K562 (cell line): ENCODE measurements at regions not wholly inside any gene's neighbourhood (a gene's known extent, or its start where the extent isn't known, plus 50 kb on each side); places are given as distances from the start of the nearest gene placed in this dataset.

Source experiments
- ATAC-seq: fragments of 200-7000 bp; cut with Tn5 transposase; 3 replicates; pipeline ENCODE4 v1.9.1; 2020; ENCODE audit warnings: moderate library complexity
- BruUV-seq: library from RNA; stranded (reverse); fragments of 400-500 nt; replicated peaks from 2 replicates; lab custom pipeline; 2021; lab: Mats Ljungman, UMichigan
- CTCF ChIA-PET: fragments of 300-600 bp; formaldehyde crosslinking; extraction: SDS; loops from one replicate; lab custom pipeline; 2021; ENCODE audit warnings: low intra/inter-chr PET ratio; lab: Yijun Ruan, JAX
- POLR2A ChIA-PET: fragments of 300-600, 350-650 bp; sonication (Branson Sonifier 250); formaldehyde crosslinking; extraction: SDS; loops from one replicate; lab custom pipeline; 2021; ENCODE audit warnings: antibody characterized with exemption, inconsistent platforms; lab: Yijun Ruan, JAX
- DNase-seq, 4 experiments: peaks; one replicate each; pipeline versions ENCODE4 v3.0.0 to v3.0.0-alpha.2; 2011 to 2018; ENCODE audit warnings: low spot score in 3 of 4, mixed read lengths in 3 of 4; ENCODE audit errors: extremely low read depth in 1 of 4
- FAIRE-seq: peaks from 2 replicates; lab custom pipeline; 2011; peaks lifted over from hg19 to GRCh38; lab: Jason Lieb, UNC
- H2AFZ ChIP-seq: 2 replicates; pipeline ENCODE4 v1.6.0; 2011; ENCODE audit warnings: low read depth, low read length, control low read depth, inconsistent platforms
- H3K27ac ChIP-seq: fragments of 200-600 bp; 3 replicates; pipeline ENCODE4 v1.8.0; 2011; ENCODE audit warnings: low read depth, mild to moderate bottlenecking, control low read depth, inconsistent platforms, low read length, moderate library complexity, mixed read lengths; ENCODE audit errors: extremely low read depth
- H3K27me3 ChIP-seq, 2 experiments: fragments of 300-600 bp in 1 of 2; 2 replicates in 1 of 2; 3 replicates in 1 of 2; pipeline versions ENCODE4 v1.6.0 to v1.8.0; 2011; ENCODE audit warnings: inconsistent platforms in 2 of 2, low read length in 2 of 2, mild to moderate bottlenecking in 1 of 2, mixed read lengths in 1 of 2, moderate library complexity in 1 of 2; ENCODE audit not compliant: control insufficient read depth in 2 of 2, insufficient read depth in 2 of 2
- H3K36me3 ChIP-seq: fragments of 300-600 bp; 3 replicates; pipeline ENCODE4 v1.8.0; 2011; ENCODE audit warnings: mild to moderate bottlenecking, low read length, inconsistent platforms; ENCODE audit not compliant: control insufficient read depth, insufficient read depth
- H3K4me1 ChIP-seq, 2 experiments: fragments of 200-600 bp in 1 of 2; replicated peaks in 1 of 2; 2 replicates in 1 of 2; 3 replicates in 1 of 2; pipeline versions ENCODE4 v1.5.1 to v1.8.0; 2011; ENCODE audit warnings: inconsistent platforms in 2 of 2, low read length in 2 of 2, mild to moderate bottlenecking in 1 of 2, mixed read lengths in 1 of 2, moderate library complexity in 1 of 2; ENCODE audit not compliant: control insufficient read depth in 2 of 2, insufficient read depth in 2 of 2
- H3K4me2 ChIP-seq: 2 replicates; pipeline ENCODE4 v1.6.1; 2011; ENCODE audit warnings: low read length, control low read depth, inconsistent platforms, mixed read lengths; ENCODE audit not compliant: insufficient read depth
- H3K4me3 ChIP-seq: fragments of 200-600 bp; sonication (generic), shearing (Covaris generic); 2 replicates; pipeline ENCODE4 v1.5.1; 2016; ENCODE audit warnings: control low read depth, inconsistent platforms
- H3K79me2 ChIP-seq: fragments of 200-600 bp; 3 replicates; pipeline ENCODE4 v1.8.0; 2011; ENCODE audit warnings: low read length, inconsistent platforms; ENCODE audit not compliant: control insufficient read depth, insufficient read depth
- H3K9ac ChIP-seq, 2 experiments: 2 replicates each; pipeline versions ENCODE4 v1.6.0 to v1.6.1; 2011; ENCODE audit warnings: low read depth in 2 of 2, low read length in 2 of 2, control low read depth in 1 of 2, inconsistent platforms in 1 of 2, mild to moderate bottlenecking in 1 of 2, mixed read lengths in 1 of 2; ENCODE audit not compliant: insufficient read depth in 1 of 2
- H3K9me1 ChIP-seq: one replicate; pipeline ENCODE4 v1.6.0; 2011; ENCODE audit warnings: inconsistent platforms, mild to moderate bottlenecking, low read length, moderate library complexity; ENCODE audit not compliant: control insufficient read depth, insufficient read depth
- H3K9me3 ChIP-seq: replicated peaks from 2 replicates; pipeline ENCODE4 v1.5.1; 2011; ENCODE audit warnings: low read depth, low read length, inconsistent platforms; ENCODE audit not compliant: control insufficient read depth, insufficient read depth
- H4K20me1 ChIP-seq: replicated peaks from 2 replicates; pipeline ENCODE4 v1.6.1; 2011; ENCODE audit warnings: low read length, inconsistent platforms, mixed read lengths; ENCODE audit not compliant: control insufficient read depth, insufficient read depth
- C11orf30 ChIP-seq: fragments of 450-650 bp; IDR thresholded peaks from 2 replicates; pipeline ENCODE4 v1.6.1; 2016; ENCODE audit warnings: low read depth, mild to moderate bottlenecking
- ELF4 ChIP-seq: fragments of 450-650 bp; formaldehyde crosslinking; IDR thresholded peaks from 2 replicates; pipeline ENCODE4 v1.4.0; 2022; ENCODE audit warnings: missing genetic modification characterization
- FOXK2 ChIP-seq, 2 experiments: fragments of 450-650 bp; IDR thresholded peaks in 1 of 2; conservative IDR thresholded peaks in 1 of 2; 2 replicates each; pipeline ENCODE4 v1.6.1; 2016; ENCODE audit warnings: low read depth in 2 of 2, mild to moderate bottlenecking in 1 of 2
- GTF2B ChIP-seq: IDR thresholded peaks from 2 replicates; pipeline ENCODE4 v1.6.1; 2011; ENCODE audit not compliant: insufficient read length; ENCODE audit errors: extremely low read depth
- HNRNPH1 ChIP-seq: fragments of 200-400 bp; formaldehyde crosslinking; optimal IDR thresholded peaks from 2 replicates; pipeline ENCODE3; 2017; ENCODE audit warnings: low read depth, mild to moderate bottlenecking, low read length, moderate library complexity
- MAZ ChIP-seq, 2 experiments: fragments of 450-650 bp in 1 of 2; sonication (generic) in 1 of 2; formaldehyde crosslinking; IDR thresholded peaks in 1 of 2; conservative IDR thresholded peaks in 1 of 2; 2 replicates each; pipeline versions ENCODE4 v1.4.0 to v1.5.0; 2020; ENCODE audit warnings: mild to moderate bottlenecking in 1 of 2, missing genetic modification reagents in 1 of 2
- MXI1 ChIP-seq: IDR thresholded peaks from 2 replicates; pipeline ENCODE4 v1.6.1; 2011; ENCODE audit warnings: low read depth, mild to moderate bottlenecking, improper control_type of control experiment, low read length
- NFIX ChIP-seq: fragments of 250-450 bp; sonication (Bioruptor Pico); IDR thresholded peaks from 2 replicates; pipeline ENCODE4 v1.4.0; 2020; ENCODE audit warnings: low read depth, mild to moderate bottlenecking, moderate library complexity
- PPARD ChIP-seq: fragments of 250-450 bp; sonication (Bioruptor Pico); IDR thresholded peaks from 2 replicates; pipeline ENCODE4 v1.8.0; 2022; ENCODE audit warnings: inconsistent platforms, mild to moderate bottlenecking, moderate library complexity
- PRMT5 ChIP-seq: sonication (generic); formaldehyde crosslinking; IDR thresholded peaks from 2 replicates; pipeline ENCODE4 v1.5.0; 2020; ENCODE audit warnings: missing genetic modification reagents
- PRPF4 ChIP-seq: fragments of 200-400 bp; formaldehyde crosslinking; IDR thresholded peaks from one replicate; pipeline ENCODE4 v1.6.1; 2017; ENCODE audit warnings: low read length, low read depth, mild to moderate bottlenecking; ENCODE audit not compliant: insufficient read depth, poor library complexity, severe bottlenecking
- SNRNP70 ChIP-seq: fragments of 200-400 bp; formaldehyde crosslinking; optimal IDR thresholded peaks from 2 replicates; pipeline ENCODE3; 2017; ENCODE audit warnings: low read depth, low read length
- ZBED1 ChIP-seq: IDR thresholded peaks from 2 replicates; pipeline ENCODE4 v1.6.1; 2014
- ZNF253 ChIP-seq: fragments of 250-450 bp; sonication (Bioruptor Pico); conservative IDR thresholded peaks from 2 replicates; pipeline ENCODE4 v1.6.1; 2021; ENCODE audit warnings: mild to moderate bottlenecking
- WGBS: fragments of 100-300 bp; shearing (Covaris generic); methylation state at CpG from one replicate; pipeline ENCODE4 v1.1.6; 2016; ENCODE audit warnings: low coverage, mixed read lengths; ENCODE audit not compliant: insufficient coverage; ENCODE audit errors: missing lambda C conversion rate; 5-methylcytosine and 5-hydroxymethylcytosine counted together
- in situ Hi-C: fragments of 300-500 bp; cut with MboI; formaldehyde crosslinking; loops from 4 replicates; pipeline ENCODE4 v1.15.0; 2018; ENCODE audit warnings: inconsistent platforms, mixed read lengths
- intact Hi-C: fragments of 100-400 bp; cut with micrococcal nuclease; formaldehyde crosslinking; loops from 2 replicates; pipeline ENCODE4 v1.14.2; 2022
- TF ChIP-seq, protein P1 (sequence below): sonication (generic); formaldehyde crosslinking; IDR thresholded peaks from 2 replicates; pipeline ENCODE4 v1.8.1; 2023; ENCODE audit warnings: mild to moderate bottlenecking, missing genetic modification reagents
- TF ChIP-seq, protein P2 (sequence below), 2 experiments: fragments of 450-650 bp in 1 of 2; sonication (generic) in 1 of 2; formaldehyde crosslinking; conservative IDR thresholded peaks; 2 replicates each; pipeline versions ENCODE4 v1.4.0 to v1.8.1; 2020 to 2022; ENCODE audit warnings: mild to moderate bottlenecking in 1 of 2, missing genetic modification reagents in 1 of 2

- BruUV-seq = no TSS peak
- POLR2A ChIA-PET = no interaction called here
Observed at GRCh38 chr14:40986655-40987054, 620.0 kb upstream of the LRFN5 start.

More at GRCh38 chr14:40986655-40987054, 620.0 kb upstream of the LRFN5 start:
- no peaks in the 10 kb centered on the region for H3K9me1 ChIP-seq
- CTCF ChIA-PET = no interaction called here
- no peak overlapping the region for H3K4me2 ChIP-seq
- H4K20me1 ChIP-seq = no peaks in the 10 kb centered on the region
- no peak for FAIRE-seq
- WGBS = 0% methylated on average over 1 of the region's 1 CpG
- H2AFZ ChIP-seq = no peak overlapping the region
- H3K27me3 ChIP-seq = no peaks in the 10 kb centered on the region
- in situ Hi-C loops = no loop called here
- no peaks in the 10 kb centered on the region for H3K79me2 ChIP-seq
- H3K4me1 ChIP-seq = no peaks in the 10 kb centered on the region
- intact Hi-C loops = no loop called here
- TF ChIP-seq MAZ (CRISPR knock-in tag; conservative IDR thresholded peaks at IDR 0.05 in 1 of 2, IDR thresholded peaks at IDR 0.05 in 1 of 2) = no peak
- TF ChIP-seq MXI1 = no peak
- TF ChIP-seq PRPF4 = no peak
- no peak for TF ChIP-seq NFIX (CRISPR knock-in tag)
- TF ChIP-seq C11orf30 = no peak
- TF ChIP-seq ZNF253 (CRISPR knock-in tag) = no peak
- no peak for TF ChIP-seq PPARD (CRISPR knock-in tag)
- TF ChIP-seq FOXK2 (conservative IDR thresholded peaks at IDR 0.05 in 1 of 2, IDR thresholded peaks at IDR 0.05 in 1 of 2; ENCODE audit: low read depth in 2 of 2) = no peak
- no peak for TF ChIP-seq ELF4
- TF ChIP-seq SNRNP70 = no peak
- no peak for TF ChIP-seq HNRNPH1
- TF ChIP-seq PRMT5 (CRISPR knock-in tag) = no peak
- TF ChIP-seq, protein P1, sequence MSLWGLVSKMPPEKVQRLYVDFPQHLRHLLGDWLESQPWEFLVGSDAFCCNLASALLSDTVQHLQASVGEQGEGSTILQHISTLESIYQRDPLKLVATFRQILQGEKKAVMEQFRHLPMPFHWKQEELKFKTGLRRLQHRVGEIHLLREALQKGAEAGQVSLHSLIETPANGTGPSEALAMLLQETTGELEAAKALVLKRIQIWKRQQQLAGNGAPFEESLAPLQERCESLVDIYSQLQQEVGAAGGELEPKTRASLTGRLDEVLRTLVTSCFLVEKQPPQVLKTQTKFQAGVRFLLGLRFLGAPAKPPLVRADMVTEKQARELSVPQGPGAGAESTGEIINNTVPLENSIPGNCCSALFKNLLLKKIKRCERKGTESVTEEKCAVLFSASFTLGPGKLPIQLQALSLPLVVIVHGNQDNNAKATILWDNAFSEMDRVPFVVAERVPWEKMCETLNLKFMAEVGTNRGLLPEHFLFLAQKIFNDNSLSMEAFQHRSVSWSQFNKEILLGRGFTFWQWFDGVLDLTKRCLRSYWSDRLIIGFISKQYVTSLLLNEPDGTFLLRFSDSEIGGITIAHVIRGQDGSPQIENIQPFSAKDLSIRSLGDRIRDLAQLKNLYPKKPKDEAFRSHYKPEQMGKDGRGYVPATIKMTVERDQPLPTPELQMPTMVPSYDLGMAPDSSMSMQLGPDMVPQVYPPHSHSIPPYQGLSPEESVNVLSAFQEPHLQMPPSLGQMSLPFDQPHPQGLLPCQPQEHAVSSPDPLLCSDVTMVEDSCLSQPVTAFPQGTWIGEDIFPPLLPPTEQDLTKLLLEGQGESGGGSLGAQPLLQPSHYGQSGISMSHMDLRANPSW (CRISPR knock-in tag) = no peak
- TF ChIP-seq, protein P2, sequence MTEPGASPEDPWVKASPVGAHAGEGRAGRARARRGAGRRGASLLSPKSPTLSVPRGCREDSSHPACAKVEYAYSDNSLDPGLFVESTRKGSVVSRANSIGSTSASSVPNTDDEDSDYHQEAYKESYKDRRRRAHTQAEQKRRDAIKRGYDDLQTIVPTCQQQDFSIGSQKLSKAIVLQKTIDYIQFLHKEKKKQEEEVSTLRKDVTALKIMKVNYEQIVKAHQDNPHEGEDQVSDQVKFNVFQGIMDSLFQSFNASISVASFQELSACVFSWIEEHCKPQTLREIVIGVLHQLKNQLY (CRISPR knock-in tag; conservative IDR thresholded peaks at IDR 0.05) = no peak
- no peak for TF ChIP-seq GTF2B
- TF ChIP-seq ZBED1 = no peak
- TF ChIP-seq, all 486 proteins: peak for 0
- no peak overlapping the region for H3K4me3 ChIP-seq
- no peak overlapping the region for H3K27ac ChIP-seq
- DNase-seq (no peak), ATAC-seq (no peak)
- H3K9ac ChIP-seq = no peak overlapping the region
- H3K9me3 ChIP-seq = no peaks in the 10 kb centered on the region
- no peaks in the 10 kb centered on the region for H3K36me3 ChIP-seq
